CD14-positive monocyte (primary cell): ENCODE measurements at regions not wholly inside any gene's neighbourhood (a gene's known extent, or its start where the extent isn't known, plus 50 kb on each side); places are given as distances from the start of the nearest gene placed in this dataset.

Experiments
- DNase-seq, 3 donors: peaks; one replicate each; pipeline ENCODE4 v3.0.0-alpha.2; 2011 to 2022
- H2AFZ ChIP-seq: 2 replicates; pipeline ENCODE4 v1.6.0; 2012; ENCODE audit warnings: mild to moderate bottlenecking, low read depth, low read length, inconsistent platforms; ENCODE audit not compliant: insufficient read depth, poor library complexity, severe bottlenecking
- H3K27ac ChIP-seq, 2 donors: 1 replicate in 1 of 2; 2 replicates in 1 of 2; pipeline ENCODE4 v1.5.1; 2012 to 2013; ENCODE audit warnings: low read length in 2 of 2, control low read depth in 1 of 2, inconsistent platforms in 1 of 2, low read depth in 1 of 2, mild to moderate bottlenecking in 1 of 2
- H3K27me3 ChIP-seq, 2 donors: one replicate each; pipeline versions ENCODE4 v1.6.0 to v1.6.1; 2011 to 2013; ENCODE audit warnings: low read length in 2 of 2; ENCODE audit not compliant: control insufficient read depth in 2 of 2, insufficient read depth in 2 of 2
- H3K36me3 ChIP-seq, 2 donors: replicated peaks in 1 of 2; 1 replicate in 1 of 2; 2 replicates in 1 of 2; pipeline versions ENCODE4 v1.5.1 to v1.6.1; 2012 to 2013; ENCODE audit warnings: low read length in 2 of 2, control low read depth in 1 of 2, inconsistent platforms in 1 of 2, mild to moderate bottlenecking in 1 of 2; ENCODE audit not compliant: insufficient read depth in 2 of 2, control insufficient read depth in 1 of 2
- H3K4me1 ChIP-seq, 2 donors: 1 replicate in 1 of 2; 2 replicates in 1 of 2; pipeline versions ENCODE4 v1.5.1 to v1.6.1; 2012 to 2013; ENCODE audit warnings: low read length in 2 of 2, control low read depth in 1 of 2, inconsistent platforms in 1 of 2, mild to moderate bottlenecking in 1 of 2, moderate library complexity in 1 of 2; ENCODE audit not compliant: insufficient read depth in 2 of 2, control insufficient read depth in 1 of 2
- H3K4me2 ChIP-seq: replicated peaks from 2 replicates; pipeline ENCODE3; 2012; ENCODE audit warnings: low read length, moderate library complexity, mild to moderate bottlenecking; ENCODE audit not compliant: poor library complexity, severe bottlenecking; ENCODE audit errors: extremely low read depth
- H3K4me3 ChIP-seq, 3 experiments: fragments of 200-600 bp in 1 of 3; sonication (generic) in 1 of 3; replicated peaks in 1 of 3; 1 replicate in 2 of 3; 2 replicates in 1 of 3; pipeline ENCODE4 v1.5.1; 2011 to 2013; ENCODE audit warnings: low read length in 3 of 3, mild to moderate bottlenecking in 3 of 3, control low read depth in 2 of 3, low read depth in 2 of 3, inconsistent platforms in 1 of 3, moderate library complexity in 1 of 3
- H3K79me2 ChIP-seq: 2 replicates; pipeline ENCODE4 v1.6.0; 2012; ENCODE audit warnings: mild to moderate bottlenecking, control low read depth, inconsistent platforms, low read length, moderate library complexity; ENCODE audit not compliant: insufficient read depth
- H3K9ac ChIP-seq: 2 replicates; pipeline ENCODE4 v1.6.0; 2017; ENCODE audit warnings: low read length, mild to moderate bottlenecking; ENCODE audit not compliant: insufficient read depth, poor library complexity, severe bottlenecking
- H3K9me3 ChIP-seq, 2 donors: replicated peaks in 1 of 2; 1 replicate in 1 of 2; 2 replicates in 1 of 2; pipeline versions ENCODE4 v1.5.1 to v1.6.1; 2012 to 2013; ENCODE audit warnings: low read length in 2 of 2, control low read depth in 1 of 2; ENCODE audit not compliant: control insufficient read depth in 1 of 2, insufficient read depth in 1 of 2
- H4K20me1 ChIP-seq: 2 replicates; pipeline ENCODE4 v1.6.0; 2012; ENCODE audit warnings: mild to moderate bottlenecking, low read length, control low read depth, moderate library complexity; ENCODE audit not compliant: insufficient read depth
- H3K27ac Mint-ChIP-seq, 7 donors: one replicate each; pipeline ENCODE4 v1.8.0; 2020; ENCODE audit warnings: mild to moderate bottlenecking in 7 of 7, mixed read lengths in 7 of 7, moderate library complexity in 6 of 7, inconsistent platforms in 2 of 7
- H3K27me3 Mint-ChIP-seq, 3 donors: one replicate each; pipeline ENCODE4 v1.8.0; 2021 to 2022; ENCODE audit warnings: low read depth in 3 of 3, mild to moderate bottlenecking in 3 of 3, mixed read lengths in 3 of 3, moderate library complexity in 3 of 3, inconsistent platforms in 1 of 3
- H3K36me3 Mint-ChIP-seq, 2 donors: one replicate each; pipeline ENCODE4 v1.8.0; 2020; ENCODE audit warnings: mixed read lengths in 2 of 2, inconsistent platforms in 1 of 2, mild to moderate bottlenecking in 1 of 2
- H3K4me1 Mint-ChIP-seq: one replicate; pipeline ENCODE4 v1.8.0; 2020; ENCODE audit warnings: mild to moderate bottlenecking, mixed read lengths
- H3K4me3 Mint-ChIP-seq, 2 donors: one replicate each; pipeline ENCODE4 v1.8.0; 2020; ENCODE audit warnings: mild to moderate bottlenecking in 2 of 2, mixed read lengths in 2 of 2, moderate library complexity in 1 of 2
- H3K9me3 Mint-ChIP-seq, 7 donors: one replicate each; pipeline ENCODE4 v1.8.0; 2020 to 2022; ENCODE audit warnings: mixed read lengths in 7 of 7, mild to moderate bottlenecking in 6 of 7, moderate library complexity in 6 of 7, inconsistent platforms in 2 of 7
- WGBS: methylation state at CpG from one replicate; pipeline ENCODE4 v1.1.5; 2013; ENCODE audit warnings: missing lambda C conversion rate; ENCODE audit not compliant: insufficient coverage; 5-methylcytosine and 5-hydroxymethylcytosine counted together
- intact Hi-C, 2 donors: fragments of 100-400 bp; cut with micrococcal nuclease; formaldehyde crosslinking; loops; one replicate each; pipeline versions ENCODE4 v1.15.0 to v1.15.1; 2023
- TF ChIP-seq, protein P1 (sequence below): fragments of 200-600 bp; IDR thresholded peaks from one replicate; pipeline ENCODE4 v1.8.0; 2022; ENCODE audit warnings: antibody characterized with exemption, mild to moderate bottlenecking

DNA sequence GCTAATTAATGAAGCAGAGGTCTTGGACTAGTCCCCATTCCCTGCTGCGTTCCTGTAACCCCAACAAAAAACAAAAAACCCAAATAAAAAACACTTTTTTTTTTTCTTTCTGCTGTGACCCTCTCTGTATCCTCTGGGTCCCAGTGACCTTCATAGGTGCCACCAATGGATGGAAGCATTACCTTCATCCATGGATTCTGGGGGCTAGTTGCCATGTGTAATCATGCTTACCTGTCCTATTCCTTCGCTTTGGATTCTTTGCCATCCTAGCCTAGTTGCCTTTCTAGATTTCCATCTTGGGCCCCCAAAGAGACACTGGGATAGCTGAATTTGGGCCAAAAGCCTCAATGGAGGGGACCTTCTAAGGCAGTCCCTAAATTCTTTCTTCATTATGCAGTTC lies 1208.7 kb downstream of the BRINP3 start:
- H3K27ac Mint-ChIP-seq: no peak overlapping the region
- H3K4me3 ChIP-seq: no peak overlapping the region
- H3K36me3 Mint-ChIP-seq: no peaks in the 10 kb centered on the region
- WGBS: 20% methylated on average over 1 of the region's 2 CpGs
- no peaks in the 10 kb centered on the region for H3K4me1 ChIP-seq
- no peak overlapping the region for H2AFZ ChIP-seq
- no peak overlapping the region for H3K9ac ChIP-seq
- H3K27ac ChIP-seq: no peak overlapping the region
- intact Hi-C loops: no loop called here
- no peak for DNase-seq
- H3K4me3 Mint-ChIP-seq: no peak overlapping the region
- H3K36me3 ChIP-seq: no peaks in the 10 kb centered on the region
- no peaks in the 10 kb centered on the region for H3K27me3 ChIP-seq
- no peaks in the 10 kb centered on the region for H4K20me1 ChIP-seq
- peaks cover 3 to 28% (median 13%) of the 10 kb centered on the region in 7 donors for H3K9me3 Mint-ChIP-seq
- no peak overlapping the region for H3K4me2 ChIP-seq
- H3K4me1 Mint-ChIP-seq: no peaks in the 10 kb centered on the region
- H3K27me3 Mint-ChIP-seq: no peaks in the 10 kb centered on the region
- peaks cover 34 to 46% of the 10 kb centered on the region in 2 donors for H3K9me3 ChIP-seq
- TF ChIP-seq, protein P1, sequence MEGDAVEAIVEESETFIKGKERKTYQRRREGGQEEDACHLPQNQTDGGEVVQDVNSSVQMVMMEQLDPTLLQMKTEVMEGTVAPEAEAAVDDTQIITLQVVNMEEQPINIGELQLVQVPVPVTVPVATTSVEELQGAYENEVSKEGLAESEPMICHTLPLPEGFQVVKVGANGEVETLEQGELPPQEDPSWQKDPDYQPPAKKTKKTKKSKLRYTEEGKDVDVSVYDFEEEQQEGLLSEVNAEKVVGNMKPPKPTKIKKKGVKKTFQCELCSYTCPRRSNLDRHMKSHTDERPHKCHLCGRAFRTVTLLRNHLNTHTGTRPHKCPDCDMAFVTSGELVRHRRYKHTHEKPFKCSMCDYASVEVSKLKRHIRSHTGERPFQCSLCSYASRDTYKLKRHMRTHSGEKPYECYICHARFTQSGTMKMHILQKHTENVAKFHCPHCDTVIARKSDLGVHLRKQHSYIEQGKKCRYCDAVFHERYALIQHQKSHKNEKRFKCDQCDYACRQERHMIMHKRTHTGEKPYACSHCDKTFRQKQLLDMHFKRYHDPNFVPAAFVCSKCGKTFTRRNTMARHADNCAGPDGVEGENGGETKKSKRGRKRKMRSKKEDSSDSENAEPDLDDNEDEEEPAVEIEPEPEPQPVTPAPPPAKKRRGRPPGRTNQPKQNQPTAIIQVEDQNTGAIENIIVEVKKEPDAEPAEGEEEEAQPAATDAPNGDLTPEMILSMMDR: no peak
- H3K79me2 ChIP-seq: no peaks in the 10 kb centered on the region

DNA sequence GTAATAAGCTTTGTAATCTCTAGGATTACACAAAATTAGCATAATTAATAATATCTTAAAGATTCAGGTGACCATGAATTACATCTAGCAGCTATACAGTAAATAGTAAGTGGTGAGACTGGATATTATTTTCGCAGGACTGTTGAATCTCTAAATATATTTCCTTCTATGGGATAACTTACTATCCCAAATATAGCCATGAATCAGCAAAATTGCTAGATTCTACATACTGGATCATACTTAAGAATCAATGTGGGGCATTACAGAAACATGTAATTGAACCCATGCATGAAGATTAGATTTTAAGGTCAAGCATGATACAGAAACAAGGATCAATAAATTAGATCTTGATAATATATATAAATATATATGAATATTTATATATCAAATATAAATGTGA lies 1203.4 kb downstream of the BRINP3 start:
- no peak overlapping the region for H3K4me3 Mint-ChIP-seq

More for the DNA sequence above, 1203.4 kb downstream of the BRINP3 start:
- no peaks in the 10 kb centered on the region for H3K27me3 Mint-ChIP-seq
- no peak for DNase-seq
- H3K79me2 ChIP-seq: no peaks in the 10 kb centered on the region
- peaks cover 8 to 19% of the 10 kb centered on the region in 2 donors for H3K9me3 ChIP-seq
- no peak overlapping the region for H3K27ac ChIP-seq
- H3K9ac ChIP-seq: no peak overlapping the region
- no peaks in the 10 kb centered on the region for H3K36me3 Mint-ChIP-seq
- WGBS: no CpG with 5 or more reads among the region's 1 CpG
- H3K27ac Mint-ChIP-seq: no peak overlapping the region
- H3K9me3 Mint-ChIP-seq: peaks cover 0 to 9% (median 5%) of the 10 kb centered on the region in 7 donors
- H2AFZ ChIP-seq: no peak overlapping the region
- TF ChIP-seq, protein P1: no peak
- no peak overlapping the region for H3K4me2 ChIP-seq
- no peaks in the 10 kb centered on the region for H4K20me1 ChIP-seq
- H3K4me1 ChIP-seq: no peaks in the 10 kb centered on the region
- no peaks in the 10 kb centered on the region for H3K4me1 Mint-ChIP-seq
- H3K27me3 ChIP-seq: no peaks in the 10 kb centered on the region
- H3K36me3 ChIP-seq: no peaks in the 10 kb centered on the region
- no peak overlapping the region for H3K4me3 ChIP-seq
- intact Hi-C loops: no loop called here
